ENCODE measurements at regions not wholly inside any gene's neighbourhood (a gene's known extent, or its start where the extent isn't known, plus 50 kb on each side); places are given as distances from the start of the nearest gene placed in this dataset.

GRCh38 chr12:30578426-30578825 is 117.2 kb downstream of the IPO8 start:
- H3K27me3 ChIP-seq: no peaks in the 10 kb centered on the region
- no peak overlapping the region for H3K4me3 ChIP-seq
- TF ChIP-seq CTCF (IDR thresholded peaks at IDR 0.05): no peak
- no peak overlapping the region for H3K27ac ChIP-seq
- H3K36me3 ChIP-seq: peaks cover 0 to 8% (median 0%) of the 10 kb centered on the region in 3 donors
- no peaks in the 10 kb centered on the region for H3K4me1 ChIP-seq
- intact Hi-C loops (cut with DNase I; ENCODE audit: low total_unique reads): no loop called here
- DNase-seq: no peak
- H3K9me3 ChIP-seq: no peaks in the 10 kb centered on the region

GRCh38 chr12:30573145-30573544 is 122.5 kb downstream of the IPO8 start:
- DNase-seq: no peak
- no peaks in the 10 kb centered on the region for H3K9me3 ChIP-seq
- H3K4me1 ChIP-seq: no peaks in the 10 kb centered on the region
- TF ChIP-seq CTCF (IDR thresholded peaks at IDR 0.05): no peak
- no peaks in the 10 kb centered on the region for H3K36me3 ChIP-seq
- no peak overlapping the region for H3K4me3 ChIP-seq
- intact Hi-C loops (cut with DNase I; ENCODE audit: low total_unique reads): no loop called here
- no peaks in the 10 kb centered on the region for H3K27me3 ChIP-seq
- H3K27ac ChIP-seq: no peak overlapping the region

- Histone ChIP-seq H3K27me3 (no peaks in the 10 kb centered on the region), H3K4me1 (no peaks in the 10 kb centered on the region), H3K9me3 (no peaks in the 10 kb centered on the region), H3K27ac (no peak overlapping the region), H3K4me3 (no peak overlapping the region), H3K36me3 (no peaks in the 10 kb centered on the region)
- TF ChIP-seq CTCF (IDR thresholded peaks at IDR 0.05): no peak
- no peak for DNase-seq
- intact Hi-C loops (cut with DNase I; ENCODE audit: low total_unique reads): no loop called here
Measured at GRCh38 chr12:30570211-30570890, 125.3 kb downstream of the IPO8 start.

GRCh38 chr12:30569426-30569825 is 126.2 kb downstream of the IPO8 start:
- no peak overlapping the region for H3K27ac ChIP-seq
- no peak overlapping the region for H3K4me3 ChIP-seq
- TF ChIP-seq CTCF (IDR thresholded peaks at IDR 0.05): no peak
- no peaks in the 10 kb centered on the region for H3K9me3 ChIP-seq
- intact Hi-C loops (cut with DNase I; ENCODE audit: low total_unique reads): no loop called here
- H3K36me3 ChIP-seq: no peaks in the 10 kb centered on the region
- H3K4me1 ChIP-seq: no peaks in the 10 kb centered on the region
- no peak for DNase-seq
- H3K27me3 ChIP-seq: no peaks in the 10 kb centered on the region

- DNase-seq: no peak
- no peaks in the 10 kb centered on the region for H3K4me1 ChIP-seq
- TF ChIP-seq CTCF (IDR thresholded peaks at IDR 0.05): no peak
- H3K27me3 ChIP-seq: no peaks in the 10 kb centered on the region
- no peaks in the 10 kb centered on the region for H3K9me3 ChIP-seq
- H3K4me3 ChIP-seq: no peak overlapping the region
- intact Hi-C loops (cut with DNase I; ENCODE audit: low total_unique reads): no loop called here
- H3K27ac ChIP-seq: no peak overlapping the region
- H3K36me3 ChIP-seq: no peaks in the 10 kb centered on the region
Measured at GRCh38 chr12:30568453-30568852, 127.2 kb downstream of the IPO8 start.

- no peak for DNase-seq
- no peaks in the 10 kb centered on the region for H3K9me3 ChIP-seq
- H3K4me1 ChIP-seq: no peaks in the 10 kb centered on the region
- no peaks in the 10 kb centered on the region for H3K36me3 ChIP-seq
- no peak overlapping the region for H3K4me3 ChIP-seq
- intact Hi-C loops (cut with DNase I; ENCODE audit: low total_unique reads): no loop called here
- H3K27me3 ChIP-seq: no peaks in the 10 kb centered on the region
- no peak for TF ChIP-seq CTCF (IDR thresholded peaks at IDR 0.05)
- H3K27ac ChIP-seq: no peak overlapping the region
Measured at GRCh38 chr12:30567082-30567481, 128.6 kb downstream of the IPO8 start.
